Fibroblast of skin of back (primary cell): ENCODE measurements at regions not wholly inside any gene's neighbourhood (a gene's known extent, or its start where the extent isn't known, plus 50 kb on each side); places are given as distances from the start of the nearest gene placed in this dataset.
"Not testable (repeated sequence)": the region's sequence is repeated elsewhere in the genome, so short reads cannot be mapped to it uniquely, and the experiment has no call there.

ENCODE experiments used
- DNase-seq: peaks from one replicate; pipeline ENCODE4 v3.0.0-alpha.2; 2013

GRCh38 chr22:47884200-47884599, 1121.8 kb downstream of the TBC1D22A start:
- DNase-seq, result no peak

- DNase-seq, result no peak
Observed at GRCh38 chr22:47883757-47884156, 1121.3 kb downstream of the TBC1D22A start.

- DNase-seq, result no peak
Observed at GRCh38 chr22:47879346-47879745, 1116.9 kb downstream of the TBC1D22A start.

- DNase-seq, result no peak
Observed at GRCh38 chr22:47878460-47878859, 1116.0 kb downstream of the TBC1D22A start.

- DNase-seq, result no peak
Observed at GRCh38 chr22:47872761-47873535, 1110.5 kb downstream of the TBC1D22A start.

- DNase-seq, result no peak
Observed at GRCh38 chr22:47865626-47866025, 1103.2 kb downstream of the TBC1D22A start.

- no peak for DNase-seq
Observed at GRCh38 chr22:47862394-47862793, 1099.9 kb downstream of the TBC1D22A start.

- DNase-seq, result not testable (repeated sequence)
Observed at GRCh38 chr22:47860907-47861306, 1098.5 kb downstream of the TBC1D22A start.

GRCh38 chr22:47859881-47860525, 1097.6 kb downstream of the TBC1D22A start:
- no peak for DNase-seq

GRCh38 chr22:47858773-47859306, 1096.4 kb downstream of the TBC1D22A start:
- DNase-seq, result no peak

- DNase-seq, result no peak
Observed at GRCh38 chr22:47854680-47855079, 1092.2 kb downstream of the TBC1D22A start.

- peak; percentile 6 for DNase-seq
Observed at GRCh38 chr22:47854251-47854650, 1091.8 kb downstream of the TBC1D22A start.

GRCh38 chr22:47853750-47854149, 1091.3 kb downstream of the TBC1D22A start:
- no peak for DNase-seq

GRCh38 chr22:47851586-47851985, 1089.1 kb downstream of the TBC1D22A start:
- no peak for DNase-seq

GRCh38 chr22:47850644-47851151, 1088.2 kb downstream of the TBC1D22A start:
- no peak for DNase-seq

- no peak for DNase-seq
Observed at GRCh38 chr22:47849576-47849975, 1087.1 kb downstream of the TBC1D22A start.

GRCh38 chr22:47848184-47848920, 1085.9 kb downstream of the TBC1D22A start:
- DNase-seq, result no peak

- no peak for DNase-seq
Observed at GRCh38 chr22:47847131-47847890, 1084.9 kb downstream of the TBC1D22A start.

- no peak for DNase-seq
Observed at GRCh38 chr22:47846206-47846605, 1083.8 kb downstream of the TBC1D22A start.

GRCh38 chr22:47842119-47842518, 1079.7 kb downstream of the TBC1D22A start:
- DNase-seq, result no peak

GRCh38 chr22:47841156-47841555, 1078.7 kb downstream of the TBC1D22A start:
- no peak for DNase-seq

- peak; percentile 79 for DNase-seq
Observed at GRCh38 chr22:47839595-47840227, 1077.3 kb downstream of the TBC1D22A start.
